ENCODE measurements at regions not wholly inside any gene's neighbourhood (a gene's known extent, or its start where the extent isn't known, plus 50 kb on each side); places are given as distances from the start of the nearest gene placed in this dataset.

DNA sequence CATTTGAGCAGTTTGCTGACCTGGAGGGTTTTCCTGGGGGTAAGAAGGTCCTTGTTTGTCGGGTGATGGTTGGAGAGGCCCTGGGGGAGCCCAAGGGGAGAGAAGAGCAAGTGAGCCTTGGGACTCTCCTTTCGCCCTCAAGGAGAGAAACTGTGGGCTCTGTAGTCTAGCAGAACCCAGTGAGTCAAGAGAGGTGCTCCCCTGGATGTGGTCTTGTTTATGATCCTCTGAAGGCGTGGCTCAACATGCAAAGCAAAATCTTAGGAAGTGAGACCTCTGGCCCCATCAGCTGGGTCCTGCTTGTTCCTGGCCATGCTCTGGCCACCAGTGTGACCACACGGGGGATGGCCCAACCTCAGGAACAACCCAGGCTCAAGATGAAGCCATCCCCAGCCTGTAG, 66.5 kb upstream of the ALX4 start:
- DNase-seq (no peak), ATAC-seq (no peak)
- intact Hi-C loops (cut with DNase I), result no loop called here
- no peak overlapping the region for H3K4me3 ChIP-seq (ENCODE audit: low read length)
- H3K4me1 ChIP-seq (ENCODE audit: control insufficient read depth, insufficient read depth, low read length), result no peaks in the 10 kb centered on the region
- no peaks in the 10 kb centered on the region for H3K9me3 ChIP-seq (ENCODE audit: control insufficient read depth, low read length)
- WGBS, result 85% methylated on average over 4 of the region's 4 CpGs
- no peaks in the 10 kb centered on the region for H3K27me3 ChIP-seq (ENCODE audit: control insufficient read depth, insufficient read depth)
- no peak overlapping the region for H3K27ac ChIP-seq (ENCODE audit: low read length)

DNA sequence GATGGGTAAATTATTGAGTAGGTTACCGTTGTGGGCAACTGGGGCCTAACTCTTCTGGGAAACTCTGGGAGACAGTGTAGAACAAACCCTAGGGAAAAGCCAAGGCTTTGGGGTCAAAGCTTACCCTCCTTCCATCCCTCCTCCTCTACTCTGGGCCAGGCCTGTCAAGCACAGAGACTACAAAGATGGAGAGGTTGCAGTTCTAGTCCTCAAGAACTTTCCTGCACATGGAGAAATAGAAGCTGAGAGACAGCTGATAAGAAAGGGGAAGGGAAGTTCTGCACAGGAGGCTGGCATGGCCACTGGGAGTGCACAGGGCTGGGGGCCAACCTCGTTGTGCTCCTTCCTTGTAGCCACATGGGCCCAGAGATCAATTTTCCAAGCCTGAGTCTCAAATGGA, 67.2 kb upstream of the ALX4 start:
- DNase-seq (no peak), ATAC-seq (no peak)
- no peak overlapping the region for H3K4me3 ChIP-seq (ENCODE audit: low read length)
- intact Hi-C loops (cut with DNase I), result no loop called here
- WGBS, result 77% methylated on average over 2 of the region's 2 CpGs
- no peaks in the 10 kb centered on the region for H3K9me3 ChIP-seq (ENCODE audit: control insufficient read depth, low read length)
- no peaks in the 10 kb centered on the region for H3K4me1 ChIP-seq (ENCODE audit: control insufficient read depth, insufficient read depth, low read length)
- H3K27me3 ChIP-seq (ENCODE audit: control insufficient read depth, insufficient read depth), result no peaks in the 10 kb centered on the region
- H3K27ac ChIP-seq (ENCODE audit: low read length), result no peak overlapping the region

DNA sequence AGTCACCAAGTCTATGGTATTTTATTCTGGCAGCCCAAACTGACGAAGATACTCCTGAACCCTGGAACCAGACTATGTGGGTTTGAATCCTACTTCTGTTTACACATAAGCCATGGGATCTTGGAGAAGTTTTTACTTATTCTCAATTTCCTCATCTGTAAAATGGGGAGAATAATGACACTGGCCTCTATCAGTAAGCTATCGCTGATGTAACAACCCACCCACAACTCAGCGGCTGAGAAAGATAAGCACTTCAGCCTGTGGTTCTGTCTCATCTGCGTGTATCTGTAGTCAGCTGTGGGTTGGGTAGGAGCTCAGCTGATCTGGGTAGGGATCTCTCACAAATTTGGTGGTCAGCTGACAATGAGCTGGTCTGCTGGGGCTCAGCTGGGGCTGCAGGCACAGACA, 68.0 kb upstream of the ALX4 start:
- ATAC-seq, result no peak
- H3K27ac ChIP-seq (ENCODE audit: low read length), result no peak overlapping the region
- no peak overlapping the region for H3K4me3 ChIP-seq (ENCODE audit: low read length)
- 86% methylated on average over 4 of the region's 4 CpGs for WGBS
- DNase-seq, result no peak
- no peaks in the 10 kb centered on the region for H3K9me3 ChIP-seq (ENCODE audit: control insufficient read depth, low read length)
- no peaks in the 10 kb centered on the region for H3K27me3 ChIP-seq (ENCODE audit: control insufficient read depth, insufficient read depth)
- intact Hi-C loops (cut with DNase I), result no loop called here
- H3K4me1 ChIP-seq (ENCODE audit: control insufficient read depth, insufficient read depth, low read length), result no peaks in the 10 kb centered on the region

DNA sequence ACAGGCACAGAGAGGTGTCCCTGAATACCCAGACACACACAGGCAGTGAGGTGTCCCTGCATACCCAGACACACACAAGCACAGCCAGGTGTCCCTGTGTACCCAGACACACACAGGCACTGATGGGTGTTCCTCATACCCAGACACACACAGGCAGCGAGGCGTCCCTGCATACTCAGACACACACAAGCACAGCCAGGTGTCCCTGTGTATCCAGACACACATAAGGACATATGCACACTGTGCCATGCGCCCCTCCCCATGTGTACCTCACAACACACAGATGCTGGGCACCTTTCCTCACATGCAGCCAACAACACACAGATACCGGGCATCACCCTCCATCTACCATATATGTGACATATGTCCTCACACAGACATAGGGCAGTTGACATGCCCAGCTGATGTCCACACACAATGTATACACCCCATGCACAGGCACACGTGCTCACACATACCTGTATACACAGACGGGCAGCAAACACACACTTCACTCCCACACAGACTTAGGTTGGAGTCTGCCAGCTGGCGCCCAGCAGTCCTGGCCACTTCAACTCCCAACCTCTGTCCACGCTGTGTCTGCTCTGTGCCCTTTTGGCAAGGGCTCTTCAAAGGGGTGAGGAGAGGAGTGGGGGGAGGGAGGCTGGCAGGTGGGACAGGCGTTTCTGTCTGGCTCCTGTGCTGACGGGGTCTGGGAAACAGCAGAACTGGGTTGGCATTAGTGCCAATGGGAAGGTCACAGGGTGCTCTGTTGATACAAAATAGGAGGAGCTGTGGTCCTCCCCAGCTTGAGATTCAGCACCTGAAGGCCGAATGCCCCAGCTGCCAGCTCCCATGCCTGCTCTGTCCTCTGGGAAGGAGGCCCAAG, 69.4 kb upstream of the ALX4 start:
- ATAC-seq, result peak in 1 of 2 donors; percentile 47
- WGBS, result 74% methylated on average over 11 of the region's 11 CpGs
- H3K4me1 ChIP-seq (ENCODE audit: control insufficient read depth, insufficient read depth, low read length), result no peaks in the 10 kb centered on the region
- no peak for DNase-seq
- no peak overlapping the region for H3K4me3 ChIP-seq (ENCODE audit: low read length)
- H3K27me3 ChIP-seq (ENCODE audit: control insufficient read depth, insufficient read depth), result no peaks in the 10 kb centered on the region
- no peaks in the 10 kb centered on the region for H3K9me3 ChIP-seq (ENCODE audit: control insufficient read depth, low read length)
- no peak overlapping the region for H3K27ac ChIP-seq (ENCODE audit: low read length)
- intact Hi-C loops (cut with DNase I), result no loop called here

DNA sequence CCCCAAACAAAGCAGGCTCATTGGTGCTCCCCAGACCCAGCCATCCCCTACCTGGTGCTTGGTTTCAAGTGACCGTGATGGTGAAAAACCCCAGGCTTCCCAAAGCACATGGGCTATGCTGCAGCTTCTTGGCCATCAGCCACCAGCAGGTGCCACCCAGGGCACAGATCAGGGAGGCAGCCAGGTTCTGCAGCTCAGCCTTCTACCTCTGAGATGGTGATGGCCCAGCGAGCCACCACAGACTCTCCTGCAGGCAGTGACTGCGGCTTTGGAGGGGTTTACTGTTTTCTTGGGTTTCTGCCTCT, 70.0 kb upstream of the ALX4 start:
- H3K27me3 ChIP-seq (ENCODE audit: control insufficient read depth, insufficient read depth), result no peaks in the 10 kb centered on the region
- no peaks in the 10 kb centered on the region for H3K4me1 ChIP-seq (ENCODE audit: control insufficient read depth, insufficient read depth, low read length)
- DNase-seq (no peak), ATAC-seq (no peak)
- 87% methylated on average over 3 of the region's 3 CpGs for WGBS
- intact Hi-C loops (cut with DNase I), result no loop called here
- H3K9me3 ChIP-seq (ENCODE audit: control insufficient read depth, low read length), result no peaks in the 10 kb centered on the region
- H3K27ac ChIP-seq (ENCODE audit: low read length), result no peak overlapping the region
- no peak overlapping the region for H3K4me3 ChIP-seq (ENCODE audit: low read length)

DNA sequence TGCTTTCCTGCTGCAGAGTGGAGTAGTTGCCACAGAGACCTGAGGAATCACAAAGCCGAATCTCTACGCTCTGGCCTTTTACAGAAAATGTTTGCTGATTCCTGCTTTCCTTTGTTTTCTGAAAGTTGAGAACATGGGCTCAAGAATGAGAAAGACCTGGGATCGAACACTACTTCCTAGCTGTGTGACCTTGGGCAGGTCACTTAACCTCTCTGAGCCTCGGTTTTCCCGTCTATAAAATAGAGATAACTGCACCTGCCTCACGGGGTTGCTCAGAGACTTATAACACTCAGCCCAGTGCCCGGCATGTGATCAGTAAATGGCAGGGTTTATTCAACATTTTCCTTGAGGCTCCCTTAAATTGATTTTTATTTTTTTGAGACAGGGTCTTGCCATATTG, 70.9 kb upstream of the ALX4 start:
- no peak for DNase-seq
- H3K9me3 ChIP-seq (ENCODE audit: control insufficient read depth, low read length), result no peaks in the 10 kb centered on the region
- ATAC-seq, result no peak
- H3K4me3 ChIP-seq (ENCODE audit: low read length), result no peak overlapping the region
- intact Hi-C loops (cut with DNase I), result no loop called here
- no peaks in the 10 kb centered on the region for H3K27me3 ChIP-seq (ENCODE audit: control insufficient read depth, insufficient read depth)
- no peaks in the 10 kb centered on the region for H3K4me1 ChIP-seq (ENCODE audit: control insufficient read depth, insufficient read depth, low read length)
- WGBS, result 86% methylated on average over 7 of the region's 7 CpGs
- no peak overlapping the region for H3K27ac ChIP-seq (ENCODE audit: low read length)

DNA sequence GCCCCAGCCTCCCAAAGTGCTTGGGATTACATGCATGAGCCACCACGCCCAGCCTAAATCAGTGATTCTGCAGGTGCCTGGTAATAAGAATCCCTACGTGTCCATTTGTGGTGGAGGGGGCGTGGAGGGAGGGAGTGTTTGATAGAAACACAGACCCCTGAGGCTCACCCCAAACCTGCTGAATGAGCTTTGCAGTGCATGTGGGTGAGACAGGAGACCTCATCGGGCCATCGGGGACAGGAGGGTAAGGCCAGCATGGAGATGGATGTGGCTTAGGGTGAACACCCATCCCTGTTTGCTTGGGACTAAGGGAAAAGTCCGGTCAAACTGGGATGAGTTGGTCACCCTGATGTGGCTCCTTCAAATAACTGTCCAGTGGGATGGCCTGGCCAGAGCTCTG, 71.3 kb upstream of the ALX4 start:
- Histone ChIP-seq H3K4me1 (ENCODE audit: control insufficient read depth, insufficient read depth, low read length) (no peaks in the 10 kb centered on the region), H3K27me3 (ENCODE audit: control insufficient read depth, insufficient read depth) (no peaks in the 10 kb centered on the region), H3K4me3 (ENCODE audit: low read length) (no peak overlapping the region), H3K27ac (ENCODE audit: low read length) (no peak overlapping the region), H3K9me3 (ENCODE audit: control insufficient read depth, low read length) (no peaks in the 10 kb centered on the region)
- intact Hi-C loops (cut with DNase I), result no loop called here
- ATAC-seq, result no peak
- DNase-seq, result no peak
- 81% methylated on average over 6 of the region's 6 CpGs for WGBS

DNA sequence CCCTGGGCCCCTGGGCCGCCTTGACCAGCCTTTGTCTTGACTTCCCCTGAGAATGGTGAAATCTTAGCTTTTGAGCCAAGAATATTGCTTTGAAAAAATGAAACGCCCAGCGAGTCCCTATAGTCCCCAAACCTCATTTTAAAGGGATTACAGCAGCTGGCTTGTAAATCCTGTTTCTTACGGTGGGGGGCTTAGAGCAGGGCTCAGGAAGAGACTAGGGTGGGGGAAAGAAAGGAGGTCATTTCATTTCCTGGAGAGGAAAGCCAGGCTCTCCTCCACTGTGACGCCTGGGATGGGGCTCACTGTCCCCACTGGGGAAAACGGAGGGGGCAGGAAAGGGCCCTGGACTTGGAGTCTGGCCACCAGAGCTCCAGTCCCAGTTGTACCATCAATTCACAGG, 72.2 kb upstream of the ALX4 start:
- intact Hi-C loops (cut with DNase I), result no loop called here
- no peak overlapping the region for H3K27ac ChIP-seq (ENCODE audit: low read length)

DNA sequence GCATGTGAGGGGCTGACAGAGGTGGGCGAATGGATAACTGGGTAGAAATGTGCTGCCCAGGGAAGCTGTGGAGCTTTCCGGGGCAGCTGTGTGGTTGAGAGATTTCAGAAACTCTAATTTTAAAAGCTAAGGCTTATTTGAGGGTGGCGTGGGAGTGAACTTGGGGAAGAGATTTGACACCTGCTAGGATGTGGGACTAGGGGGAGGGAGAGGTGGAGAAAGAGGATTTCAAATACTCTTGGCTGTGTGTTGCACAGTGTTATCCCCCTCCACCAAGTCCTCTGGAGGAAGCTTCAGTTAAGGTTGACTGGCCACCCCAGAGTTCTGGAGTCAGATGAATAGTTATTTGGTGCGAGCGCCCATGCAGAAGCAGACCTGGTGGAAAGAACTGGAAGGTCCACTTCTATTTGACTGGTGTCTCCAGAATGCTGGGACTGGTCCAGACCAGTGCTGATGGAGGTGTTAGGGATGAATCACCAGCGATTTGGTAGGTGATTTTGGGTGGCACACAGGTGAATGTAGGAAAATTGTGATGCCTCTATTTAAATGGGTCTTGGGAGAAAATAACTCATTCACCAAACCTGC, 72.8 kb upstream of the ALX4 start:
- Histone ChIP-seq H3K27me3 (ENCODE audit: control insufficient read depth, insufficient read depth) (no peaks in the 10 kb centered on the region), H3K4me1 (ENCODE audit: control insufficient read depth, insufficient read depth, low read length) (no peaks in the 10 kb centered on the region), H3K27ac (ENCODE audit: low read length) (no peak overlapping the region), H3K9me3 (ENCODE audit: control insufficient read depth, low read length) (no peaks in the 10 kb centered on the region), H3K4me3 (ENCODE audit: low read length) (no peak overlapping the region)
- DNase-seq, result no peak
- 84% methylated on average over 6 of the region's 6 CpGs for WGBS
- no peak for ATAC-seq
- intact Hi-C loops (cut with DNase I), result no loop called here

More for the DNA sequence above, 72.2 kb upstream of the ALX4 start:
- H3K27me3 ChIP-seq (ENCODE audit: control insufficient read depth, insufficient read depth), result no peaks in the 10 kb centered on the region
- no peak for DNase-seq
- no peak overlapping the region for H3K4me3 ChIP-seq (ENCODE audit: low read length)
- no peak for ATAC-seq
- H3K9me3 ChIP-seq (ENCODE audit: control insufficient read depth, low read length), result no peaks in the 10 kb centered on the region
- no peaks in the 10 kb centered on the region for H3K4me1 ChIP-seq (ENCODE audit: control insufficient read depth, insufficient read depth, low read length)
- 34% methylated on average over 6 of the region's 6 CpGs for WGBS

DNA sequence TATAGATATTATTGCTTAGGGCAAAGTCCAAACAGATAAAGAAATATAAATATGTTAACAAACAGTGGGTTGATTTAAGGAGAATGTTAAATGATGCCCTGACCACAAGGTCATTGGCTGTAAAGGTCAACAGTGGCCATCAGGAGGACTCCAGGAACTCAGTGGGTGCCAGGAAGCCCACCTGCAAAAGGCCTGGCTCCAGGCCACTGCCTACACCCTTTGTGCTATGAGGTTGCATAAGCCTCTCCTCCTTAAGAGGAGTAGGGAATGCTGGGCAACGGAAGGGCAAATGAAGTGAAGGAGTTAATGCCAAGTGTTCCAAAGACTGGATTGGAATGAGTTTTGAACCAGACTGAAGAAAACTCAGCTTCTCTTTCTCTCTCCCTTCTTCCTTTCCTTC, 73.3 kb upstream of the ALX4 start:
- Histone ChIP-seq H3K27me3 (ENCODE audit: control insufficient read depth, insufficient read depth) (no peaks in the 10 kb centered on the region), H3K4me1 (ENCODE audit: control insufficient read depth, insufficient read depth, low read length) (no peaks in the 10 kb centered on the region), H3K4me3 (ENCODE audit: low read length) (no peak overlapping the region), H3K27ac (ENCODE audit: low read length) (no peak overlapping the region), H3K9me3 (ENCODE audit: control insufficient read depth, low read length) (no peaks in the 10 kb centered on the region)
- WGBS, result 82% methylated on average over 1 of the region's 1 CpG
- no peak for ATAC-seq
- intact Hi-C loops (cut with DNase I), result no loop called here
- DNase-seq, result no peak

DNA sequence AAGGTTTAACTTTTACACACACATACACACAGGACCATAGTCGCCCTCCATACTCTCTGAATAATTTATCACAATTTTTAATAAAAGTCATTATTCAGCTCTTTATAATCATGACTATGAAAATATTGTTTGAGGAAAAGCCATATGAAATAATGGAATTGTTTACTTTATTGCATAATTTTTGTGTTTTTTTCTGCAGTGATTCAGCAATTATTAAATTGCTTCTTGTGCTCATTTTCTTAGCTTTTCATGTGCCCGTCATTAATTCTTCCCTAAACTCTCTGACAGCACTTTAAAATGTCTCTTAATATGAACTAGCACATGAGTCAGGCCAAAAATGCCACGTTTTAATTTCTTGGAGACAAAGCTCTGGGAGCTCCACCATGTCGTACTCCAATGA, 77.5 kb upstream of the ALX4 start:
- H3K4me3 ChIP-seq (ENCODE audit: low read length), result no peak overlapping the region
- intact Hi-C loops (cut with DNase I), result no loop called here
- DNase-seq (no peak), ATAC-seq (no peak)
- no peak overlapping the region for H3K27ac ChIP-seq (ENCODE audit: low read length)
- WGBS, result 81% methylated on average over 4 of the region's 4 CpGs
- H3K4me1 ChIP-seq (ENCODE audit: control insufficient read depth, insufficient read depth, low read length), result no peaks in the 10 kb centered on the region
- H3K27me3 ChIP-seq (ENCODE audit: control insufficient read depth, insufficient read depth), result no peaks in the 10 kb centered on the region
- H3K9me3 ChIP-seq (ENCODE audit: control insufficient read depth, low read length), result peaks cover 2% of the 10 kb centered on the region

DNA sequence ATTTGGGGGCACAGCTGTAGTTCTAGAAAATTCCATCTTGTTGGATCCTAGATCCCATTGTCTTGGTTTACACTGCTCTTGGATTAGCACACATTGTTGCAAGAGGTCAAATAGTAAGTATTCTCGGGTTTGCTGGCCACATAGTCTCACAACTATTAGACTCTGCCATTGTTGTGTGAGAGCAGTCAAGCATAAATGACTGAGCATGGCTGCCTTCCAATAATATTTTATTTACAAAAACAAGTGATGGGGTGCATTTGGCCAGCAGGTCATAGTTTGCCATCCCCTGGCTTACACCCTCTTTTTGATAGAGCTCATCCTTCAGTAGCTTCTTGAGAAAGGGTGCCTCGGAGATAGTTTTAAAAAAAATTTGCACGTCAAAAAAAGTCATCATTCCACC, 77.9 kb upstream of the ALX4 start:
- WGBS, result 75% methylated on average over 3 of the region's 3 CpGs
- no peak for DNase-seq

More for the DNA sequence above, 77.9 kb upstream of the ALX4 start:
- Histone ChIP-seq H3K4me3 (ENCODE audit: low read length) (no peak overlapping the region), H3K27ac (ENCODE audit: low read length) (no peak overlapping the region), H3K27me3 (ENCODE audit: control insufficient read depth, insufficient read depth) (no peaks in the 10 kb centered on the region), H3K9me3 (ENCODE audit: control insufficient read depth, low read length) (peaks cover 2% of the 10 kb centered on the region), H3K4me1 (ENCODE audit: control insufficient read depth, insufficient read depth, low read length) (no peaks in the 10 kb centered on the region)
- intact Hi-C loops (cut with DNase I), result no loop called here
- ATAC-seq, result no peak

All from right cardiac atrium (tissue), 5 donors.